Mononuclear cell (primary cell): ENCODE measurements at regions not wholly inside any gene's neighbourhood (a gene's known extent, or its start where the extent isn't known, plus 50 kb on each side); places are given as distances from the start of the nearest gene placed in this dataset.

Source experiments
- H3K27me3 ChIP-seq: 2 replicates; pipeline ENCODE4 v1.6.0; 2011; ENCODE audit warnings: low read length, control low read depth; ENCODE audit not compliant: insufficient read depth
- H3K4me1 ChIP-seq: 2 replicates; pipeline ENCODE4 v1.5.1; 2011; ENCODE audit warnings: mild to moderate bottlenecking, low read length, control low read depth; ENCODE audit not compliant: insufficient read depth
- H3K4me3 ChIP-seq: 2 replicates; pipeline ENCODE4 v1.5.1; 2011; ENCODE audit warnings: mild to moderate bottlenecking, low read length, moderate library complexity
- H3K9me3 ChIP-seq: 2 replicates; pipeline ENCODE4 v1.5.1; 2011; ENCODE audit warnings: low read depth, mild to moderate bottlenecking, control low read depth, low read length

- H3K4me1 ChIP-seq: peaks cover 6% of the 10 kb centered on the region
- no peak overlapping the region for H3K4me3 ChIP-seq
- H3K9me3 ChIP-seq: no peaks in the 10 kb centered on the region
- H3K27me3 ChIP-seq: no peaks in the 10 kb centered on the region
Measured at GRCh38 chr10:6778992-6779701, 199.1 kb upstream of the PRKCQ start.

DNA sequence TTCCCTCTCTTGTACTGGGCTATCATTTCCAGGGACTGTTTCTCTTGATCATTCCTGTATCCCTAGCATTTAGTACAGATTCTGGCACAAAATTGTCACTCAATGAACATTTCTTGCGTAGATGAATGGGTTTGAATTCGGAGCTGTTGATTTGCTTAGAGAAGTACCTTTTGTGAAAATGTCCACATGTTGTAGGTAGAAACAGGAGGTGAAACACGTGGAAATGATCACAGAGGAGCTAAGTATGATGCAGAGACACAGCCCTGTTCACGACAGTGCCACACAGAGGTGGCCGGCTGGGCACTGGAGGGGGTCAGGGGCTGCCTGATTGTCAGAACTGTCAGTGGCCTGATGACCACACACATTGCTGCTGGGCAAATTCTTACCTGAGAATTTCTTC lies 196.1 kb upstream of the PRKCQ start:
- Histone ChIP-seq H3K27me3 (no peaks in the 10 kb centered on the region), H3K4me3 (no peak overlapping the region), H3K9me3 (no peaks in the 10 kb centered on the region), H3K4me1 (no peaks in the 10 kb centered on the region)

- Histone ChIP-seq H3K27me3 (no peaks in the 10 kb centered on the region), H3K9me3 (no peaks in the 10 kb centered on the region), H3K4me1 (no peaks in the 10 kb centered on the region), H3K4me3 (no peak overlapping the region)
Measured at GRCh38 chr10:6774406-6774805, 194.3 kb upstream of the PRKCQ start.

- Histone ChIP-seq H3K4me3 (no peak overlapping the region), H3K4me1 (no peaks in the 10 kb centered on the region), H3K9me3 (no peaks in the 10 kb centered on the region), H3K27me3 (no peaks in the 10 kb centered on the region)
Measured at GRCh38 chr10:6771331-6771730, 191.3 kb upstream of the PRKCQ start.

DNA sequence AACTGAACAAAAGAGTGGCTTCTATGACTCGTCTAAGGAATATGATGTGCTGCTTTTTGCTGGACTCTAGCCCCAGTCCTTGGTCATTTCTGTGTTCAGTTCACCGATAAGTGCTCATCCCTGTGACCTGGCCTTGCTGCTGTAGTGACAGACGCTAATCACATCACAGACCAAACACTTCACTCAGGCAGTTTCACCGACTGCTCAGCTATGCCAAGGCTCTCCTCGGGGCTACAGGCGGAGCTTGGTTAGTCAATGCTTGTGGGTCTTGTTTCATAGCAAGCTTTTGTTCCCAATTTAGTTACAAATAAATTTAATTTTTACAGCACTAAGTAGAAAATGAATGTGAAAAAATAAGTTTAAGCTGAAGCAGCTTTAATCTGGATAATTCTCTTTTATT lies 190.8 kb upstream of the PRKCQ start:
- no peak overlapping the region for H3K4me3 ChIP-seq
- H3K4me1 ChIP-seq: no peaks in the 10 kb centered on the region
- no peaks in the 10 kb centered on the region for H3K9me3 ChIP-seq
- H3K27me3 ChIP-seq: no peaks in the 10 kb centered on the region

- no peak overlapping the region for H3K4me3 ChIP-seq
- H3K27me3 ChIP-seq: no peaks in the 10 kb centered on the region
- no peaks in the 10 kb centered on the region for H3K4me1 ChIP-seq
Measured at GRCh38 chr10:6769704-6770417, 189.8 kb upstream of the PRKCQ start.

DNA sequence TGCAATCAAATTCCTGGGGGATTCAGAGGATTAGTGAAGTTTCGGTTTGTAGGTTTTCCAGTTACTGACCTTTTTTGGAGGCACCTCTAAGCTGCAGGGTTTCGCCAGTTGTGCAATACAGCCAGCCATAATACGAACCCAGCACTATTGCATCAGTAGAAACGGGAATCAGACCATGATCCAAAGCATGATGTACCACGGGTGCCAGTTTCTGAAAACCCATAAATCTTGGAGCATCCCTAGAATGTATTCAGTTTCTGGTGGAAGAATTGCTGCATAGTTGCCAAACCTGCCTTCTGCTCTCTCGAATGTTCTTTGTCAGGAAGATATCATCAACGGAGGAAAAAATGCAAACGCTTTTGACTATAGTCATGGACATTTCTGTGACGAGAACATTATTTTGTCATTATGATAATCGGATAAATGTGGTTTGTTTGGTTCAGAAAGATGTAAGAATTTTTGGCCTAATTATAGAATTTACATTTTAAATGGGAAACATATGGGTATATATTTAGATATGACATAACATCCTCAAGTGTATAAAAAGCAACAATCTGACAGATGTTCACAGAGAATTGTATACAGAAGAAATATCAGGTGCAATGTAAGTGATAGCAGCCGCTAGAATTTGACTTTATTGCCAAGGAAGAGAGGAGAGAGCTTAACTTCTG lies 186.2 kb upstream of the PRKCQ start:
- peaks cover 3% of the 10 kb centered on the region for H3K27me3 ChIP-seq
- no peak overlapping the region for H3K4me3 ChIP-seq
- H3K9me3 ChIP-seq: no peaks in the 10 kb centered on the region
- H3K4me1 ChIP-seq: no peaks in the 10 kb centered on the region

More at GRCh38 chr10:6769704-6770417, 189.8 kb upstream of the PRKCQ start:
- no peaks in the 10 kb centered on the region for H3K9me3 ChIP-seq

DNA sequence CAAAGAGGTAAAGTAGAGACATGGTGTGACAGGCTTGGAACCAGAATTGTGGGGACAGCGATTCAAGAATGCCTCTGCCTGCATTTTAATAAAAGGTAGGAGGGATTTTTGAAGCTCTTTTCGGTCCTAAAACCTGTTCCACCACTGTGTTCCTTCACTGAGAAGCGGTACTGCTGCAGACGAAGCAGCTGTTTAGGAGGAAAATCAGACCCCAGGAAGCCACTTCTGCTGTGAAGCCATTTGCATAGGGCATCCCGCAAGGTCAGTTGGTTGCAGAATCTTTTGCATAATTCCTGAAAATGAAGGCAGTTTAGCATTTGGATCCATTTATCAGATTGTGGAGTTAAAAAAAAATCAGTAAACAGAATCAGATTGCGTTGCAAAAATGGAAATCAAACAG lies 183.3 kb upstream of the PRKCQ start:
- peaks cover 6% of the 10 kb centered on the region for H3K27me3 ChIP-seq
- H3K9me3 ChIP-seq: no peaks in the 10 kb centered on the region
- no peaks in the 10 kb centered on the region for H3K4me1 ChIP-seq
- H3K4me3 ChIP-seq: no peak overlapping the region

GRCh38 chr10:6763001-6763400 lies 182.9 kb upstream of the PRKCQ start:
- Histone ChIP-seq H3K4me1 (no peaks in the 10 kb centered on the region), H3K4me3 (no peak overlapping the region), H3K27me3 (peaks cover 6% of the 10 kb centered on the region), H3K9me3 (no peaks in the 10 kb centered on the region)

DNA sequence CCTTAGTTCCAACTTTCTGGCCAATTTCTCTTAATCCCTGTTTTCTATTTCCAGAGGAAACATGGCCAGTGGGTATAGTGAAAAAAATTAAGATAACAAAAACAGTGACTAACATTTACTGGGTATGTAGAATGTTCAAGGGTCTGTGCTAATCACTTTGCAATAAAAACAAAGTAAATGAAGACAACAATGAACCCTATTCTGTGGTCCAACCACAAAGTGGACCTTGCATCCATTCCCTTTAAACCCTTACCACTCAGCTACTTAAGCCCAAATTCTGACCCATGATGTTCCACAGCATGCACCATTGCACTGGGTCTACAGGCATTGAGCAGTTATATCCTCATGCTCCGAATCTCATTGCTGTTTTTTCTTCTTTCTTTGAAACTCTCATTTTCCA lies 179.9 kb upstream of the PRKCQ start:
- H3K4me3 ChIP-seq: no peak overlapping the region

DNA sequence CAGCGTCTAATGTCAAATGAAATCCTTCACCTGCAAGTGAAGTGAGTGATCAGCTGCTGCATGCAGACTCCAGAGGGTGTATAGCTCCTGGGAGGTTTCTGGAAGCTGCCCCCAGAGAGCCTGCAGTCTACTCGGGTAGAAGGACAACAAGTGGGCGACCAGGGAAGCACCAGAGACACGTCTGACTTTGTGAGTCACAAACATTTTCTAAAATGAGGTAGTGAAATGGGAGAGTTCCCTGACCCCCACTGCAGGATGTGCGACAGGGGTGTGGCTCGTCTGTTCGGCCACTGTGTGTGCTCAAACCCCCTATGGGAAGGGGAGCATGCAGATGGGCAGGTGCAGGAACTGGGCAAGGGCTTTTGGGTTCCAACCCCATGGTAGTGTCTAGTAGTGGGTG lies 177.1 kb upstream of the PRKCQ start:
- Histone ChIP-seq H3K4me3 (no peak overlapping the region), H3K9me3 (no peaks in the 10 kb centered on the region), H3K4me1 (no peaks in the 10 kb centered on the region), H3K27me3 (peaks cover 10% of the 10 kb centered on the region)

More for the DNA sequence above, 179.9 kb upstream of the PRKCQ start:
- Histone ChIP-seq H3K4me1 (no peaks in the 10 kb centered on the region), H3K9me3 (no peaks in the 10 kb centered on the region), H3K27me3 (peaks cover 13% of the 10 kb centered on the region)

DNA sequence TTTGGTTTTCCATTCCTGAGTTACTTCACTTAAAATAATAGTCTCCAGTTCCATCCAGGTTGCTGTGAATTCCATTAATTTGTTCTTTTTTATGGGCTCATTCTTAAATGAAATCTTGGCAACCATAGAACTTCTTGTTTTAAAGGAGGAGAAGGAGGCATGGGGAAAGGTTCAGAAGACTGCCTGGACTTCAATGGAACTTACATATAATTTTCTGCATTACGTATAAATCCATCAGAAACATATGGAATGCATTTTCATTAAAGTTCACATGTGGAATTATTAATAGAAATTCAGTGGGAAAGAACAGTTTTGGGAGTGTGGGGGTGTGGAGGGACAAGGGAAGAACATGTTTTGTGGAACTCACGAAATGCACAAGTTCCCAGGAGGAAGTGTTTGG lies 176.6 kb upstream of the PRKCQ start:
- H3K4me1 ChIP-seq: no peaks in the 10 kb centered on the region
- no peak overlapping the region for H3K4me3 ChIP-seq
- no peaks in the 10 kb centered on the region for H3K9me3 ChIP-seq
- H3K27me3 ChIP-seq: peaks cover 10% of the 10 kb centered on the region

DNA sequence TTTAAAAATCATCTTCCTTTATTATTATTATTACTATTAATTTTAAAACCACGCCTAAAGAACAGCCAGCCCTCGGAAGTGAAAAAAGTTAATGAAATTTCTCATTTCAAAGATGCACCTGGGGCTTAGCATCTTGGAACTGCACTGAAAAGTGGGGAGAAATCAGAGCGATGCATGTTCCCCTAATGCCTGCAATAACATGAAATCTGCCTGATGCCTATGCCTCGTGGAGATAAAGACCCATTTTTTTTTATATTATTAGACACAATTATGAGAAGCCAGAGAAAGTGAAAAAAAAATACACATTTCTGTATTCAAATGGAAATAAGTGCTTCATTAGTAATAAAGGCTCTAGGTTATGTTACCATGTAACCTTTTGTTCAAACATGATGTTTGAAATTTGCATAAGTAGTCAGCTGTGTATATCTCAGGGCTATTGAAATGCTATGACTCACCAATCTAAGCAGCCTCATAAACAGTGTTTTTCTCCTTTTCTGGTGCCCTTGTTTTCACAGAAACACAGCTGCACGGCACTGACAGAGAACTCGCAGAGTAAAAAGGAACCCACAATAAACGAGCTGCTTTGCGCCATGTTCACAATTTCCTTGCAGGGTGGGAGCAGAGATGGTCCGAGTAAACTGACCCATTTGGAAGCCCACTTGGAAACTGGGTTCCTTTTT lies 175.8 kb upstream of the PRKCQ start:
- peaks cover 10% of the 10 kb centered on the region for H3K27me3 ChIP-seq
- H3K4me1 ChIP-seq: no peaks in the 10 kb centered on the region
- H3K9me3 ChIP-seq: no peaks in the 10 kb centered on the region
- no peak overlapping the region for H3K4me3 ChIP-seq

GRCh38 chr10:6753644-6754043 lies 173.6 kb upstream of the PRKCQ start:
- H3K4me3 ChIP-seq: no peak overlapping the region
- no peaks in the 10 kb centered on the region for H3K4me1 ChIP-seq
- no peaks in the 10 kb centered on the region for H3K9me3 ChIP-seq
- peaks cover 9% of the 10 kb centered on the region for H3K27me3 ChIP-seq

DNA sequence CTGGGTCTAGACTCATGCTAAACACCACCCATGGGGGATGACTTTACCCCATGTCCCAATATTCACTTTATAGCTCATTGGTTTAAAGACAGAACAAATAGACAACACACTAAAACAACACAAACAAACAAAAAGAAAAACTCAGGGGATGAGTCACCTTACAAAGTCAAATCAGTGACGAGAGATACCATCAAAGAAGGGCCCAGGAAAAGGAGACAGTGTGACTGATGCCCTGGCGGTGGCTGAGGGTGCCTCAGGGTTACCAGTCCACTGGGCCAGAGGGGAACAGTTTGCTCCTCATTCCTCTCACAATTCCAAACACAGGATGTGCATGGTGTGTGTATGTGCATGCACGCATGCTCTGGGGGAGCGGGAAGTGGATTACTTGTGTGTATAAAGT lies 171.3 kb upstream of the PRKCQ start:
- Histone ChIP-seq H3K27me3 (peaks cover 7% of the 10 kb centered on the region), H3K4me1 (no peaks in the 10 kb centered on the region), H3K4me3 (no peak overlapping the region), H3K9me3 (no peaks in the 10 kb centered on the region)
